T1000 (cell line): ENCODE measurements at regions not wholly inside any gene's neighbourhood (a gene's known extent, or its start where the extent isn't known, plus 50 kb on each side); places are given as distances from the start of the nearest gene placed in this dataset.
A peak's percentile ranks its signal among the peaks of the same experiment; 100 is the strongest.

Experiments
- DNase-seq: peaks from one replicate; lab custom pipeline; 2025; ENCODE audit warnings: mixed read lengths; lab: John Stamatoyannopoulos, UW

DNA sequence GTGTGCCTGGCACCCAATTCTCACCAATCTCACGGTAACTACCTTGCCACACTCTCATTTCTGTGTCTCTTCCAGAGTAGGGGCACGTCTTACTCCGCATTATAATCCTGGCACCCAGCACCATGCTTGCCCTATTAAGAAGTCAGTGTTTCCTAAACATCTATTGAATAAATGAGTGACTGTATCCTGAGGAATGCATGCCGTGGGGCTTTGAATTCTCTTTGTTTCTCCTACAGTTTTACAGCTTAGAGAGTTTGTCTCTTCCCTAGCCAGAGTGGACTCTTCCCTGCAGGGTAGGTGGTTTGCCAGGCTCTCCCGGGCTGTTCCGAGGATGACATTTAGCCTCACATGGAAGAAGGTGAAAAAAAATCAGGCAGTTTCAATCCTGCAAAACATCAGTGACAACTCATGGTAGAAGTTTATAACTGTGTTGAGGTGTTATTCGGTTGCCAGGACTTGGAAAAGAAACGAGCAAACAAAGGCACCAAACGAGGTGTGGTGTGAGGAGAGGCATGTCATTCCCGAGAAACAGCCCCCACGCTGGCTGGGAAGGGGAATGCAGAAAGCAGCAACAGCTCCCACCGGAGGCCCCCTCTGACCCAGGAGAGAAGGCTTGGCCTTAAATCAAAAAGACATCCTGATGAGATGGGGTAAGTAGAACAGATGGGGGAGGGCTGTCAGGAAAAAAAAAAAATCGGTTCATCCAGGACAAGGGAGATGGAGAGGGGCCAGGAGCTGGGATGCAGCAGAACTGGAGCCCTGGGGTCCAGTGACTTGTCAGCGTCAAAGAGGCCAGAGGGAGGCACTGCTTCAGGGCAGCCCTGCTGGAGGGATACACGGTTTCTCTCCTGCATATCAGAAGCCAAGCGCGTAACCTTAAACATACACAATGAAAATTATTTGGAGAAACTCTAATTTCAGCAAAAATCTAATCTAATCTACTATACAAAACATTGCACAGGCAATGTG lies 168.4 kb upstream of the ARRDC4 start:
- DNase-seq, result peak; percentile 54

DNA sequence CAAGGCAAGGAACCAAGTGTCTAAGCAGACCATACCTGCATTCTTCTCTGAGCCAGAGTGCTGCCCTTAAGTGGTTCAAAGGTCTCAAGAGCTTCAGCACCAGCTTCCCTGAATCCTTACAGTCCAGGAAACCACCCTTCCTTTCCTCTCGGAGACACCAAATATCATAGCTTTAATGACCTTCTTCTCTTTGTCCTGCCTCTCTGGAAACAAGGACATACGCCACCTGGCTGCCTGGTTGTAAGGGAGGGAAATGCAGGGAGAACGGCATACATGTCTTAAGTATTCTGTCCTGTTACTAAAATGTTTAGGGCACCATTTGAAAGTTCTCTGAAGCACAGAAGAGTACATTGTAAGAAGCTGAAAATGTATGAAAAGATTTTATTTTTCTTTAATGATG lies 155.6 kb upstream of the ARRDC4 start:
- no peak for DNase-seq

DNA sequence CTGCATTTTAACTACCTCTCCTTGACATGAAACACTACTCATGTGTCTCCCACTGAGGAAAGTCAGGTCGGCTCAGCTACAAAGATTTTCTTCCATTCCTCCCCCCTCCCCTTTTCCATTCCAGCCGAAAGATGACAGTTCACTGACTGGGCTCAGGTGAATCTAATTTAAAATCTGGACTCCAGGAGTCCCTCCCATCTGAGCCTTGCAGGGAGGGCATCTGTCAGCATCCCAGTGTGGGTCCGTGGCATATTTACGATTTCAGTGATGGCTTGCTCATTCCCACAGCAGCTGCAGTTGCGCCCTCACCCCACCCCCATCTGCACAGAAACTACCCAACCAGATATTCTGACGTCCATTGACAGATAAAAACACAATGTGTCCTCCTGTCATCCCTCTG lies 153.7 kb upstream of the ARRDC4 start:
- no peak for DNase-seq

DNA sequence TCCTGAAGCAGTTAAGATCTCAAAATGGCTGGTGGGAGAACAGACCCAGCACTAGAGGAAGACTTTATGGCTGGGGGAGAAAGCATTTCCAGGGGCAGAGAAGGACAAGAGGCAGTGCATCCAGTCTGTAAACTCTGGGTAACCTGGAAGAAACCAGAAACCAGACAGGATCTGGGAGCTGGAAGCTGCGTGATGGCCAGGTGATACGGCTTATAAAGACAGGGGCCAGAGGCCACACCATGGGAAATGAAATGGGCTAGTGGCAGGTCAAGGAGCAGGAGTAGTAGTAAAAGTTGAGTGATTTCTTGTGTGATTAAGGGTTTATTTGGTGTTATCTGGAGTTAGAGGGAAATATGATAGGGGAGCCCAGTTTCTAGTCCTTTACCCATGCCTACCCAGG lies 144.7 kb upstream of the ARRDC4 start:
- no peak for DNase-seq

DNA sequence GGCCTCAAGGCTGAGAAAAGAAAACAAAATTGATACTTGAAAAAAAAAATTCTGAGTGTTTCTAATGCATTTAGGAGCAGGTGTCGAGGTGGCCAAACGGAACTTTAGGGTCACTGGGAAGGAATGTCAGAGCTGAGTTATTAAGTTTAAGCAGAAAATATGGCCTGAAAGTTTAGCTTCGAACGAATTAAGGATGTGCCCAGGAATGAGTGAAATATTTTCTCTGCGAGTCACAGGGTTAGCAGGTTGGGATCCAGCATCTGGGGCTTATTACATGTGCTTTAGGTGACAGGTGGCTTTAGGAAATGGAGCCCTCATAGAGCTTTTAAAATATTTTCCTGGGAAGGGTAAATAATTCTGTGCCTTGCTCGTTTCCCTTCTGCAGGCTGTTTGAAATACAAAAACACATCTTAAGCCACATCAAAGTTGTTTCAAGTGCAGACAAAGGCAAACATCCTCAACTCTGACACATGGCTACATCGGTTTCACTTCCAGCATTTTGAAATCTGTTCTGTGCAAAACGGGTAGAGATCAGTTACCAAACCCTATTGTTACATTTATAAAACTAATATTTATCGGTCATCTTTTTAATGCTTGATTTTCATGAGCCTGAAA lies 143.1 kb upstream of the ARRDC4 start:
- DNase-seq, result peak; percentile 8

DNA sequence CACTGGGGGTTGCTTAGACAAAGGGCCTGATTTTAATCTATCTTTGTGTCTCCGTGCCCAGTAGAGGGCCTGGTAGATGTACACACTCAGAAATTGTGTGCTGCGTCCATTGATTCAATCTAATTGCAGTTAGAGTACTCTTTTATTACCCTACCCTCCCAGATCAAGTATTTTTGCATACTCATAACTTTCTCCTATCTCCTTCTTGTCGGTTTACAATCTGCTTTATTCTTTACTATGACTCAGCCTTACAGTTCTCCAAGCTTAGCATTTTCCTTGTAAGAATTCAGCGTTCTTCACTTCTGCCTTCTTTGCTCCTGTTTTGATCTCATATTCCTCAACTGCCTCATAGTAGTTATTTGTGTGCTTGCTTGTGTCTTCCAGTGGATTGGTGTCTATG lies 124.5 kb upstream of the ARRDC4 start:
- no peak for DNase-seq

DNA sequence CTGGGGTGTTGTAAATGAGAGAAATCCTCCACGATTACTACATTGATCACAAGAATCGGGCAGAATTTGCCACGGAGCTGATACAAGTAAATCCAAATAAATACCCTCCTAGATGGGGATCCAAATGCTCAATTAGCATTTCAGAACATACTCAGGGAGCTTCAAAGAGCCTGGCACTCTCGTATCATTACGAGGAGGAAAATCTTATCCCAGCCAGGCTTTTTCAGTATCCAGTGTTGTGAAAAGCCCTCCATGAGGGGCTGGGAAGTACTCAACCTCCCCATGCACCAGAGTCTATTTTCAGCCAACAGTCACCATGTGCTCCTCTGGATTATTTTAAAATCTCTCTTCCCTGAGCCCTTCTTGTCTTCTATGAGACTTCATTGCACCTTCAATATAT lies 122.6 kb upstream of the ARRDC4 start:
- DNase-seq, result no peak

DNA sequence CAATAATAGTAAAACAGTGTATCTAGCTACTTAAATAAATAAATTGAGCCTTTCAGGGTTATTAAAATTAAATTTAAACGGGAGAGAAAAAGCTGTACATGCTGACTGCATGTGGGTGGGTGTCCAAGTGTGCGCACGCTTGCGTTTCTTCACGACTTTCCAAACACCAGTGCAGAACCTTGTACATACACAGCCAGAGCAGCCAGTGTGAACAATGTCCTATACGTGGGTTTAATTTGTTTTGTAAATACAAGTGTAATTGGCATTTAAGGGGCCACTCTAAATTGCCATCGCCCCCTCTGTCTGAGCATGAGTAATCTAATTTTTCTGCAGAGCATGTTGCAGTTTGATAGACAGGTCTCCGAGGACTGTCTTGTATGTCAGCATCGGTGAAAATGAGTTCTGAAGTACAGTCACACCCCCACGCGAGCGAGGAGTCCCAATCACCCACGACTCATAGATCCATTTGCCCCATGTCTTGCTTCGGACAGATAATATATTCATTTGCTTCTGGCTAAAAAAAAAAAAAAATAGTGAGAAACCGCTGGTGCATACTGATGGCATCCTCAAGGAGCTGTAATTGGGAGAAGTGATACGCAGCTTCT lies 121.8 kb upstream of the ARRDC4 start:
- DNase-seq, result no peak

DNA sequence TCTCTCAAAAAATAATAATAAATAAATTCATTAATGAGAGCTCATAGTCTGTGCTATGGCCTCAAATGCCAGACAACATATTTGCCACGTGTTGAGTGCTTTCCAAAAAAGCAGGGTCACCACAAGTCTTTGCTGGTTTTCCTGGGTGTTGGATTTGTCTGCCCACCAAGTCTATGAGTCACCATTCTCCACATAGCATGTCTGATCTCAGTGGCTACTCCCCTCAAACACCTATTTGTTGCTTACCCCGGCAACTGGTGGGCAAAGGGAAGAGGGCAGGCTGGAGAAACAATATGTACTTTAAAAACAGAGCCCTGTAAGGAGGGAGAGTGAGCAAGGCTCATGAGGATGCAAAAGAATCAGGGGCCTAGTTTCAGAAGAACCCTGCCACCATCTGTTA lies 120.0 kb upstream of the ARRDC4 start:
- DNase-seq, result no peak

DNA sequence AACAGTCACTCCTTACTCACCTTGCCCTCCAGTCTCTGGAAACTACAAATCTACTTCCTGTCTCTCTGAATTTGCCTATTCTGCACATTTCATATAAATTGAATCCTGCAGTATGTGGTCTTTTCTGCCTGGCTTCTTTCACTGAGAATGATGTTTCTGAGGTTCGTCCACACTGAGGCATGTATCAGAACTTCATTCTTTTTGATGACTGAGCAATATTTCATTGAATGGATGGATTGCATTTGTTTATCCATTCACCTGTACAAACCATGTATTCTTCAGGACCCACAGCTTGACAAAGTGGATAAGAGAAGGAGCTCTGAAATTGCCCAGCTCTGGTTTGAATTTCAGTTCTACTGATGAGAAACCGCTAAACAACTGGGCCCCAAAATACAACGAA lies 118.9 kb upstream of the ARRDC4 start:
- DNase-seq, result no peak

DNA sequence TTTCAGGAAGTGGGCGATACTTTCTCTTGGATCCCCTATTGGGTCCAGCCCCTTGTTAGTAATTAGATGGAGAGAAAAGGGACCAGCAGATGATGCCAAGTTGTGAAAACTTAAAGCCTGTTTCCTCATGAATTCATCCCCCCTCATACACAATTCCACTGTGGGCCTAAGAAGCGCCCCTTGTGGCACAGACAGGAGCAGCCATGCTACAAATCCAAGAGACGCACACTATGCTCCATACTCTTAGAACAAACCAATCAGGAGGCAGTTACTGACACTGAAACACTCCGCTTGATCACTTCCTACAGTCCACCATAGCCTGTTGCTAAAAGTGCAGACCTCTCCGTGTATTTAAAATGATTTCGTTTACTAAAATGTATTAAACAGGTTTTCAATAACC lies 111.3 kb upstream of the ARRDC4 start:
- DNase-seq, result no peak

DNA sequence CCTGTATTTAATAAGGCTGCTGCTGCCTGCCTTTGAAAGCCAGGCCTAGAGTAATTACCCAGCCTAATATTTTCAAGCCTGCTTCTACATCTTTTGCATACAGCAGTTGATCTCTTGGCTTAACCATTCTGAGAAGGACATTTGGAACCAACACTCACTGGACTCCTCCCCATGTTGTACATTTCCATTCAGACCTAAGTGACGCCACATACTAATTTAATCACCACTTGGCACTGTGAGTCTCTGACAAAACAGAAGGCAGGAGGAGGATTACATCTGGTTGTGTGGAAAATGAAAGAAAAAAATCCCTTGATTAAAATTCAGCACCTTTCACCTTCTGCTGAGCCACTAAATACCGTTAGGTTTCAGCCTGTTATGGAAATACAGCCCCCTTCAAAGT lies 102.2 kb upstream of the ARRDC4 start:
- no peak for DNase-seq

DNA sequence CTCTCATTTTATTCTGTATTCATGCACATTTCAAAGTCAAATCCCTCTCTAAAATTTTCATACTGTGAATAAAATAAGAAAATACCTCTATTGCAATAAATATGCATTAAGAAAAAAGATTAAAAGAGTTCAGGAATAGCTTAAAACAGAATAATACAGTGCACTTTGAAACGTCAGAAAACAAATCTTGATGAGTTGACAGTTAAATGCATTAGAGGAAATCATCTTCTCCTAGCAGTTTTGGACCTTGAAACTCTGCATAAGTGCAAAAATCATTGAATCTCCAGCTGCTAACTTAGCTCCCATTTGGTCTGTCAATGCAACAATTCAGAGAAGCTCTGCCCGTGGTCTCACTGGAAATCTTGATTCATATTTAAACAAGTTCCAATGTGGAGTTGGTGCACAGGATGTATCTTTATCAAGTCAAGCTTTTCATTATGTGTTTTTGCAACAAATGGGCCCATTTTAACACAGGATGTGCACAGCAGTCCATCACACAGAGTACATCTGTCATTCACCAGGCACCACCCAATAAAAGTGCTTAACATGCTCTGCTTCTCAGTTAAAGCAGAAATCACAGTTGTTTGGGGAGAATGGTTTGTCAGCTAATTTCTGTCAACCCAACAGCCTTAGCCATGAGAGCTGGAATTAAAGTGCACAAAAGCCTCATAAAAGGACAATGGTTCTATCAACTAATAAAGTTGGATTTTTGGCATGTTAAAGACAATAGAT lies 98.8 kb upstream of the ARRDC4 start:
- DNase-seq, result no peak

DNA sequence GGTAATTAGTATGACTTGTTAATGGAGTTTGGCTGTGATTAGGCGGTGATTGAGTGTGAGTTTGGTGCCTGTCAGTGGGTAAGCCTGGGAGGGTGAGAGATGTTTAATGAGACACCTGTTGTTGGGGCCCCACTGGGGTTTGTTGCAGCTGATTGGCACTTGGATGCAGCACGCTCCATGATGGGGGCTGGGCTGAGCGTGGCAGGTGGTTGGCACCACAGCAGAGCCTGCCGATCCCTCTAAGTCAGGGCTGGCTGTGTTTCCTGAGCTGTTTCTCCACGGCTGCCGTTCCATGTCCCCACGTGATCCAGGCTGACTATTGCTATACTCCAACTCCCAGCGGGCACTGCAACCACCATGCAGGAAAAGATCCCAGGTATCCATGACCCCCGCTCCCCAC lies 93.5 kb upstream of the ARRDC4 start:
- no peak for DNase-seq

DNA sequence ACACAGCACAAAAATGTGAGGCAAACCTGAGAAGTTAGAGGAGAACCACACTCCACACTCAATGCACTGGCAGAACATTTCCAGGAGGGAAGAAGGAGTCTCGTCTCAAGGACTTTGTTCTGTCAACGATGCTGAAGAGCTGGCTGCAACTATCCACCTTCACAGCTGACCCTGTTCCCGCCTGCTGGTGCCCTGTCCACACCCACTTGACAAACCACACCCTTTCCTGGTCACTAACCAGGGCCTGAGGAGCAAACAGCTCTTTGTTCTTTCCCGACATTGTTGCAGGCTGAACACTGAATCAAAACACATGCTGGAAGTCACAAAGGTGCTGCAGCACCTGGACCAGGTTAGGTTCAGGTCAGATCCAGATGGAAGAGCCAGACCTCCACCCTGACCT lies 92.6 kb upstream of the ARRDC4 start:
- DNase-seq, result no peak

DNA sequence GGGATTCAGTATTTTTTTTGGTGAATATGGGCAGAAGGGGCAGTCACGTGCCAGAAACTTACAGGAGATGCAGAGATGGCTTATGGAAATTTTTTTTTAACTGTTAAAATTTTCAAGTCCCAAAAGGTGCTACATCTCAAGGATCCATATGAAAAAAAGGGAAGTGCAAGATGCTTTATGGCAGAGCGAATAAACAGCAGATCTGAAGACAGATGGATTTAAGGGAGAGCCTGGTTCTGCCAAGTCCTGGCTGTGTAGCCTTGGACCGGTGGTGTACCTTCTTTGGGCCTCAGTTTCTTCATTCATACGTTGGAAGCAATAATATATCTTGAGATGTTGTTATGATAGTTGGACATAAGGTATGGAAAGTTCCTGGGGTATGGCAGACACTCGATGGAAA lies 91.5 kb upstream of the ARRDC4 start:
- DNase-seq, result no peak

DNA sequence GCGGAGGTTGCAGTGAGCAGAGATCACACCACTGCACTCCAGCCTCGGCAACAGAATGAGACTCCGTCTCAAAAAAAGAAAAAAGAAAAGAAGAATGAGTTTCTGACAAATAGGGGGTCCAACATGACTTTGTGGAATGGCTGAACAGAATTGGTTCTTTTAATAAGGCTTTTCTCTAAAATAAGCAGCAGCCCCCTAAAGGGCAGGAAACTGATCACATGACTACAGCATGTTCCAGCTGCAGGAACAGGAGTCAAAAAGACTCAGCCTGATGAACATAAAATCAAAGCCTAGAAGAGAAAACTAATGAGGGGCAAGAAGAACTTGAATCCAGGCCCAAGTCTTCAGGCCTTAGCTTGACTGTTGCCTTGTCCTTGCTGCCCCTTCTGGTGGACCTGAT lies 89.7 kb upstream of the ARRDC4 start:
- no peak for DNase-seq

DNA sequence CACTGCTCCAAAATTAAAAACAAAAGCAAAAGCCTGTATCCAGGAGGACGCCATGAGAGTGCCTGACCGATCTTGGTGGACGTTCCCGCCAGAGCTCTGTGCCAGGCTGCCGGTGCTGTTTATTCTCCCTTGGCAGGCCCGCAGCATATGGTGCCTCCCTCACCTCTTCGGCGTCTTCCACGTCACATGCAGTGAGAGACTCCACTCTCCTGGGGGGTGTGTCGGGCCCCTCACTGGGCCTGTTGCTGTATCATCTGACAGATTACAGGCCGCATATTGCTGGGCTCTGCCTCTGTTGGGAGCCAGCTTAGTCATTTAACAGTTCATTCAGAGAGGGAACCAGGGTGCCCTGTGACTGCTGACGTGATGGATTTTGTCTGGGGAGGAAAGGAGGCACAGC lies 86.4 kb upstream of the ARRDC4 start:
- DNase-seq, result no peak

DNA sequence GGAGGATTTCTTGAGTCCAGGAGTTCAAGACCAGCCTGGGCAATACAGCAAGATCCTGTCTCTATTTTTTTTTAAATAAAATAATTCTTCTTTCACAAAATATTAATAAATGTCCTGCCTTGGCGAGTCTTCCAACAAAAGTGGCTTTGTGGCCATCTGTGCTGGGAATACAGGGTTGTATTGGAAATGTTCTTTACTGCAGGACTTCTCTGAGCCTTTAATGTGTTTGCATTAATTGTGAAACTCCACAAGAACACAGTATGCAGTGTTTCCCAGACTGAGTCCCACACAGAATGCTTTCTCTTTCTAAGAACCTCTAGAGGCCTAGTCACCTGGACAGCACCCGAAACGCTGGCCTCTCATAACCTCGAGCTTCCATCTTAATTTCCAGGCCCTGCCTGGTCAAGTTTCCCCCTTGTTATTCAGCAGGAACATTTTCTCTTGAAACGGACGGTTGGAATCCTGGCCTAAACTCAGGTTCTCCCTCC lies 85.4 kb upstream of the ARRDC4 start:
- no peak for DNase-seq

DNA sequence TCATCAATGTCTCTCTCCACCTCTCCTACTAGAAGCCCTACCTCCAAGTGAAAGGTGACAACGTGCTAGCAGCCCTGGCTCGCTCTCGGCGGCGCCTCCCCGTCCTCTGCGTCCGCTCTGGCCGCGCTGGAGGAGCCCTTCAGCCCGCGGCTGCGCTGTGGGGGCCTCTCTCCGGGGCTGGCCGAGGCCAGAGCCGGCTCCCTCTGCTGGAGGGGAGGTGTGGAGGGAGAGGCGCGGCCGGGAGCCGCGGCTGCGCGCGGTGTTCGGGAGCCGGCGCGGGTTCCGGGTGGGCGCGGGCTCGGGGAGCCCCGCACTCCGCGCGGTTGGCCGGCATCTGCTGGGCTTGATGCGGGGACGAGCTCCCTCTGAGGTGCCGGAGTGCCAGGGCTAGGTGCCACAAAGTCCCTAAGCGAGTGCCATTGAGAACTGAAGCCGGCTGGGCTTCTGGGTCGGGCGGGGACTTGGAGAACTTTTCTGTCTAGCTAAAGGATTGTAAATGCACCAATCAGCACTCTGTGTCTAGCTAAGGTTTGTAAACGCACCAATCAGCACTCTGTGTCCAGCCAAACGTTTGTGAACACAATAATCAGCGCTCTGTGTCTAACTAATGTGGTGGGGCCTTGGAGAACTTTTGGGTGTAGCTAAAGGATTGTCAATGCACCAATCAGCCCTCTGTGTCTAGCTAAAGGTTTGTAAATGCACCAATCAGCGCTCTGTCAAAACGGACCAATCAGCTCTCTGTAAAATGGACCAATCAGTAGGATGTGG lies 84.8 kb upstream of the ARRDC4 start:
- peak; percentile 32 for DNase-seq

DNA sequence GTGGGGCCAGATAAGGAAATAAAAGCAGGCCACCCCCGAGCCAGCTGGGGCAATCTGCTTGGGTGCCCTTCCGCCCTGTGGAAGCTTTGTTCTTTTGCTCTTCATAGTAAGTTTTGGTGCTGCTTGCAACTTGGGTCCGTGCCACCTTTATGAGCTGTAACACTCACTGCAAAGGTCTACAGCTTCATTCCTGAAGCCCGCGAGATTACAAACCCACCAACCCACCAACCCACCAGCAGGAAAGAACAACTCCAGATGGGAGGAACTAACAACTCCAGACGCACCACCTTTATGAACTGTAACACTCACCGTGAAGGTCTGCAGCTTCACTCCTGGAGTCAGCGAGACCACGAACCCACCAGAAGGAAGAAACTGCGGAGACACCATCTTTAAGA lies 84.2 kb upstream of the ARRDC4 start:
- no peak for DNase-seq
